Nephron progenitor cell (in vitro differentiated cells): ENCODE measurements at regions not wholly inside any gene's neighbourhood (a gene's known extent, or its start where the extent isn't known, plus 50 kb on each side); places are given as distances from the start of the nearest gene placed in this dataset.
A peak's percentile ranks its signal among the peaks of the same experiment; 100 is the strongest.
"Not testable (repeated sequence)": the region's sequence is repeated elsewhere in the genome, so short reads cannot be mapped to it uniquely, and the experiment has no call there.

Source experiments
- DNase-seq: peaks from one replicate; pipeline ENCODE4 v3.0.0; 2021
- H3K27ac Mint-ChIP-seq: 2 replicates; pipeline ENCODE4 v1.8.0; 2021; ENCODE audit warnings: mild to moderate bottlenecking, moderate library complexity, mixed read lengths
- H3K27me3 Mint-ChIP-seq: 2 replicates; pipeline ENCODE4 v1.8.0; 2021; ENCODE audit warnings: mild to moderate bottlenecking, low read depth, mixed read lengths; ENCODE audit not compliant: poor library complexity
- H3K36me3 Mint-ChIP-seq: 2 replicates; pipeline ENCODE4 v1.8.0; 2021; ENCODE audit warnings: low read depth, mixed read lengths
- H3K4me1 Mint-ChIP-seq: 2 replicates; pipeline ENCODE4 v1.8.0; 2021; ENCODE audit warnings: mixed read lengths
- H3K4me3 Mint-ChIP-seq: 2 replicates; pipeline ENCODE4 v1.8.0; 2021; ENCODE audit warnings: mild to moderate bottlenecking, moderate library complexity, mixed read lengths
- H3K9me3 Mint-ChIP-seq: 2 replicates; pipeline ENCODE4 v1.8.0; 2021; ENCODE audit warnings: mild to moderate bottlenecking, moderate library complexity, mixed read lengths
- TF ChIP-seq, protein P1 (sequence below): fragments of 200-600 bp; sonication (generic); IDR thresholded peaks from 2 replicates; pipeline ENCODE4 v1.5.0; 2021; ENCODE audit warnings: antibody characterized with exemption

- no peak for DNase-seq
- H3K36me3 Mint-ChIP-seq = no peaks in the 10 kb centered on the region
- H3K27ac Mint-ChIP-seq = peak overlapping the region; percentile 1
- TF ChIP-seq, protein P1, sequence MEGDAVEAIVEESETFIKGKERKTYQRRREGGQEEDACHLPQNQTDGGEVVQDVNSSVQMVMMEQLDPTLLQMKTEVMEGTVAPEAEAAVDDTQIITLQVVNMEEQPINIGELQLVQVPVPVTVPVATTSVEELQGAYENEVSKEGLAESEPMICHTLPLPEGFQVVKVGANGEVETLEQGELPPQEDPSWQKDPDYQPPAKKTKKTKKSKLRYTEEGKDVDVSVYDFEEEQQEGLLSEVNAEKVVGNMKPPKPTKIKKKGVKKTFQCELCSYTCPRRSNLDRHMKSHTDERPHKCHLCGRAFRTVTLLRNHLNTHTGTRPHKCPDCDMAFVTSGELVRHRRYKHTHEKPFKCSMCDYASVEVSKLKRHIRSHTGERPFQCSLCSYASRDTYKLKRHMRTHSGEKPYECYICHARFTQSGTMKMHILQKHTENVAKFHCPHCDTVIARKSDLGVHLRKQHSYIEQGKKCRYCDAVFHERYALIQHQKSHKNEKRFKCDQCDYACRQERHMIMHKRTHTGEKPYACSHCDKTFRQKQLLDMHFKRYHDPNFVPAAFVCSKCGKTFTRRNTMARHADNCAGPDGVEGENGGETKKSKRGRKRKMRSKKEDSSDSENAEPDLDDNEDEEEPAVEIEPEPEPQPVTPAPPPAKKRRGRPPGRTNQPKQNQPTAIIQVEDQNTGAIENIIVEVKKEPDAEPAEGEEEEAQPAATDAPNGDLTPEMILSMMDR = no peak
- H3K4me3 Mint-ChIP-seq = no peak overlapping the region
- H3K9me3 Mint-ChIP-seq = peaks cover 6% of the 10 kb centered on the region
- no peaks in the 10 kb centered on the region for H3K4me1 Mint-ChIP-seq
- H3K27me3 Mint-ChIP-seq = peaks cover 3% of the 10 kb centered on the region
These were observed 239.7 kb upstream of the BTG1 start for GRCh38 chr12:92385296-92385695.

DNA sequence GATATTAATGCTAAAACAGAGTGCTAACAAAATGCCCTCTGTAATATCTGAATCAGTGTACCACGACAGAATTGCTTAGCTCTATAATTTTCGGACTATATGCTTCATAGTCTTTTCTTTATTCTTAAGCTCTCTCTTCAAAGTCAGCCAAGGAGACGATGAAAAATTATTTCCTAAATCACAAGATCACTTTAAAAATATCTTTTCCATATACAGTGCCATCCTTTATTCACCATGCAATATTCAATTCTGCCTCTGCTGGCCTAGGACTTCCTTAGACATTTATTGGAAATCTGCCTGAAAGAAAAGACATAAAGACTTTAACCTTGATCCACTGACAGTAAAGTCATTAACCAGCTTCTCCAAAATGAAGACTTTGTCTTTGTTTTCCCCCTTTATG lies 238.9 kb upstream of the BTG1 start:
- Mint-ChIP-seq H3K36me3 (no peaks in the 10 kb centered on the region), H3K4me3 (no peak overlapping the region), H3K9me3 (peaks cover 6% of the 10 kb centered on the region), H3K27ac (no peak overlapping the region), H3K27me3 (peaks cover 3% of the 10 kb centered on the region), H3K4me1 (no peaks in the 10 kb centered on the region)
- no peak for DNase-seq
- TF ChIP-seq, protein P1 = no peak

GRCh38 chr12:92382383-92382878 lies 236.8 kb upstream of the BTG1 start:
- no peak for DNase-seq
- TF ChIP-seq, protein P1 = no peak
- Mint-ChIP-seq H3K9me3 (peaks cover 6% of the 10 kb centered on the region), H3K4me3 (no peak overlapping the region), H3K36me3 (no peaks in the 10 kb centered on the region), H3K27me3 (peaks cover 3% of the 10 kb centered on the region), H3K27ac (no peak overlapping the region), H3K4me1 (no peaks in the 10 kb centered on the region)

- peaks cover 3% of the 10 kb centered on the region for H3K27me3 Mint-ChIP-seq
- H3K4me3 Mint-ChIP-seq = no peak overlapping the region
- H3K36me3 Mint-ChIP-seq = no peaks in the 10 kb centered on the region
- peaks cover 6% of the 10 kb centered on the region for H3K9me3 Mint-ChIP-seq
- DNase-seq = no peak
- no peaks in the 10 kb centered on the region for H3K4me1 Mint-ChIP-seq
- no peak overlapping the region for H3K27ac Mint-ChIP-seq
- TF ChIP-seq, protein P1 = no peak
These were observed 236.2 kb upstream of the BTG1 start for GRCh38 chr12:92381856-92382255.

DNA sequence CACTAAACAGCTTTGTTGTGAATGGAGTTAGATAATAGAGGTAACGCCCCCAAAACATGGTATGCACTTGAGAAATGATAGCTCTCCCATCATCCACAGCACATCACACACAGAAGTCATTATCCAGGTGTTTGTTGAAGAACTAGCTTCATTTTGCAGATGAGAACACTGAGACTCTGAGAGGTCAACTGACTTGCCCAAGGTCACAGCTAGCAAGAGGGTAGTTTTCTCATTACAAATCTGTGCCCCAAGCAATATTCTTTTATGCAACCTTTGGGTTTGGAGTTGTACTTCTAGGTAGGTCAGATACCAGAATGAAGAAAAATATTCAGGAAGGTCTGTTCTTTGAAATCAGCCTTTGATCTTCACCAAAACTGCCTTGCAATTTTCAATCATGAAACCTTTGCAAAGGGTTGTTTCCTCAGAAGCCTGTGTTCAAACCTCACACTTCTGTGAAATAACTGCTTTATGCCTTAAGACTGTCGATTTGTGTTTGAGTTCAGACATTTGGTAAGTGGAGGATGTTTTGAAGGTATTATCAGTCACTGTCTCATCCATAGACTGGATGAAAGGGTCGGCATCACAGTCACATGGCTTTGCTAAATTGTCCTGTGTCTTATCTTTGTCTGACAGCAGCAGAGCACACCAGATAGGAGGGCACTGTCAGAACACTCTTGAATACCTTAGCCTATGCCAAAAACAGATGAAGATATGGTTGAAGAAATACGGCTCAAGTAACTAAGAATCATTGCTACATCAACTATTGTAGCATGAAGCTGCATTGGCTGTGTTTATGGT lies 233.2 kb upstream of the BTG1 start:
- H3K36me3 Mint-ChIP-seq = no peaks in the 10 kb centered on the region
- H3K4me1 Mint-ChIP-seq = peaks cover 16% of the 10 kb centered on the region
- no peak overlapping the region for H3K4me3 Mint-ChIP-seq
- no peaks in the 10 kb centered on the region for H3K9me3 Mint-ChIP-seq
- DNase-seq = no peak
- peaks cover 3% of the 10 kb centered on the region for H3K27me3 Mint-ChIP-seq
- no peak overlapping the region for H3K27ac Mint-ChIP-seq
- TF ChIP-seq, protein P1 = no peak

DNA sequence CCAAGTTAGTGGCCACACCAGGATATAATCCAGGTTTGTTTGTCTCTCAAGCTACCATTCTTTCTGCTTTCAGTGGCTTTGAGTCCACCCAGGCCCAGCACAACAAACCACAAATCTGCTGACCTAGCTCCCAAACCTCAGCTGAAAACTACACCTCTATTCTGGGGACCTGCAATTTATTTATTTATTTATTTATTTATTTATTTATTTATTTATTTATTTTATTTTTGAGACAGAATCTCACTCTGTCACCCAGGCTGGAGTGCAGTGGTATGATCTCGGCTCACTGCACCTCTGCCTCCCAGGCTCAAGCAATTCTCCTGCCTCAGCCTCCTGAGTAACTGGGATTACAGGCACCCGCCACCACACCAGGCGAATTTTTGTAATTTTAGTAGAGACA lies 229.9 kb upstream of the BTG1 start:
- H3K27me3 Mint-ChIP-seq, DNase-seq, H3K36me3 Mint-ChIP-seq, H3K9me3 Mint-ChIP-seq, H3K4me3 Mint-ChIP-seq: not testable (repeated sequence)
- H3K4me1 Mint-ChIP-seq = peaks cover 16% of the 10 kb centered on the region
- H3K27ac Mint-ChIP-seq = peak overlapping the region; percentile 27
